ENCODE measurements at regions not wholly inside any gene's neighbourhood (a gene's known extent, or its start where the extent isn't known, plus 50 kb on each side); places are given as distances from the start of the nearest gene placed in this dataset.
"Not testable (repeated sequence)": the region's sequence is repeated elsewhere in the genome, so short reads cannot be mapped to it uniquely, and the experiment has no call there.

- H3K36me3 ChIP-seq (ENCODE audit: control insufficient read depth, insufficient read depth, low read length): no peaks in the 10 kb centered on the region
- DNase-seq (ENCODE audit: low read depth) (peak; percentile 23), FAIRE-seq (no peak)
- no peaks in the 10 kb centered on the region for H3K27me3 ChIP-seq (ENCODE audit: control insufficient read depth, insufficient read depth, low read length)
- no peak for TF ChIP-seq CTCF (IDR thresholded peaks at IDR 0.05; ENCODE audit: insufficient read depth, low read length, severe bottlenecking)
- H3K4me3 ChIP-seq (ENCODE audit: low read depth, low read length): no peak overlapping the region
These were observed 102.5 kb upstream of the ARG1 start for GRCh38 chr6:131470534-131470933.

- no peak overlapping the region for H3K4me3 ChIP-seq (ENCODE audit: low read depth, low read length)
- DNase-seq (ENCODE audit: low read depth) (no peak), FAIRE-seq (no peak)
- H3K36me3 ChIP-seq (ENCODE audit: control insufficient read depth, insufficient read depth, low read length): no peaks in the 10 kb centered on the region
- no peak for TF ChIP-seq CTCF (IDR thresholded peaks at IDR 0.05; ENCODE audit: insufficient read depth, low read length, severe bottlenecking)
- no peaks in the 10 kb centered on the region for H3K27me3 ChIP-seq (ENCODE audit: control insufficient read depth, insufficient read depth, low read length)
These were observed 101.7 kb upstream of the ARG1 start for GRCh38 chr6:131471331-131471730.

DNA sequence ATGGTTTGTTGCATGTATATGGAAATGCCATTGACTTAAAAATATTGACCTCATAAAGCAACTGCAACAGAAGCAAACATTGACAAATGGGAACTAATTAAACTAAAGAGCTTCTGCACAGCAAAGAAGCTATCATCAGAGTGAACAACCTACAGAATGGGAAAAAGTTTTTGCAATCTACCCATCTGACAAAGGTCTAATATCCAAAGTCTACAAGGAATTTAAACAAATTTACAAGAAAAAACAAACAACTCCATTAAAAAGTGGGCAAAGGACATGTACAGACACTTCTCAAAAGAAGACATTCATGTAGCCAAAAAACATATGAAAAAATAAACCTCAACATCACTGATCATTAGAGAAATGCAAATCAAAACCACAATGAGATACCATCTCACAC lies 99.7 kb upstream of the ARG1 start:
- not testable (repeated sequence) for DNase-seq (ENCODE audit: low read depth); FAIRE-seq; H3K27me3 ChIP-seq (ENCODE audit: control insufficient read depth, insufficient read depth, low read length); H3K4me3 ChIP-seq (ENCODE audit: low read depth, low read length); H3K36me3 ChIP-seq (ENCODE audit: control insufficient read depth, insufficient read depth, low read length)

DNA sequence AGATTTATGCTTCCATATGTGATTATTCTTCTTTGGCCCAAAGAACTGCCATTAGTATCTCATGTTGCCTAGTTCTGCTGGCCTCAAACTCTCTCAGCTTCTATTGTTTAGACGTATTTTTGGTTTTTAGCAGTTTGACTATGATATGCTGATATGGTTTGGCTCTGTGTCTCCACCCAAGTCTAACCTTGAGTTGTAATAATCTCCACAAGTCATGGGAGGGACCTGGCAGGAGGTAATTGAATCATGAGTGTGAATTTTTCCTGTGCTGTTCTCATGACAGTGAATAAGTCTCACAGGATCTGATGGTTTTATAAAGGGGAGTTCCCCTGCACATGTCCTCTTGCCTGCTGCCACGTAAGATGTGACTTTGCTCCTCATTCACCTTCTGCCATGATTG lies 96.7 kb upstream of the ARG1 start:
- Histone ChIP-seq H3K36me3 (ENCODE audit: control insufficient read depth, insufficient read depth, low read length) (no peaks in the 10 kb centered on the region), H3K27me3 (ENCODE audit: control insufficient read depth, insufficient read depth, low read length) (no peaks in the 10 kb centered on the region), H3K4me3 (ENCODE audit: low read depth, low read length) (no peak overlapping the region)
- TF ChIP-seq CTCF (IDR thresholded peaks at IDR 0.05; ENCODE audit: insufficient read depth, low read length, severe bottlenecking): no peak
- DNase-seq (ENCODE audit: low read depth): no peak
- FAIRE-seq: no peak

- not testable (repeated sequence) for H3K36me3 ChIP-seq (ENCODE audit: control insufficient read depth, insufficient read depth, low read length); H3K4me3 ChIP-seq (ENCODE audit: low read depth, low read length); FAIRE-seq; H3K27me3 ChIP-seq (ENCODE audit: control insufficient read depth, insufficient read depth, low read length)
- DNase-seq (ENCODE audit: low read depth): peak; percentile 50
These were observed 94.2 kb upstream of the ARG1 start for GRCh38 chr6:131478740-131479211.

DNA sequence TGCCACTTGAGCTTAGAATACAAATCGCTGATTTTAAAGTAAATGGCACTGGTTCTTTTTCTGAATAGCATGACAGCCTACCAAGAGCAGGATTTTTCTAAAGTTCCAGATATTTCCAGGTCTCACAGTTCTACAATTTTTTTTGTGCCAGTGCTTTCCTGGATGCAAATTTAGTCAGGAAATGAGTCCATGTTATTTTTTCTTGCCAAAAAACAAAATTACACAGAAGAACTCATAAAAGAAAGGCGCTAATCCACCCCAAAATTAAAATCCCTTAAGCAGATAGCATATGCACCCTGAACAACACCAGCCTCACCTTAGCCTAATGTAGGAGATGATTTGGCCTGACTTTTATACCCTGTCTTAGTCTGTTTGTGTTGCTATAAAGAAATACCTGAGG lies 86.4 kb upstream of the ARG1 start:
- Histone ChIP-seq H3K36me3 (ENCODE audit: control insufficient read depth, insufficient read depth, low read length) (no peaks in the 10 kb centered on the region), H3K4me3 (ENCODE audit: low read depth, low read length) (no peak overlapping the region), H3K27me3 (ENCODE audit: control insufficient read depth, insufficient read depth, low read length) (no peaks in the 10 kb centered on the region)
- DNase-seq (ENCODE audit: low read depth) (no peak), FAIRE-seq (no peak)
- TF ChIP-seq CTCF (IDR thresholded peaks at IDR 0.05; ENCODE audit: insufficient read depth, low read length, severe bottlenecking): no peak

GRCh38 chr6:131488780-131489179 lies 84.2 kb upstream of the ARG1 start:
- DNase-seq (ENCODE audit: low read depth) (peak; percentile 85), FAIRE-seq (no peak)
- Histone ChIP-seq H3K36me3 (ENCODE audit: control insufficient read depth, insufficient read depth, low read length) (no peaks in the 10 kb centered on the region), H3K4me3 (ENCODE audit: low read depth, low read length) (no peak overlapping the region), H3K27me3 (ENCODE audit: control insufficient read depth, insufficient read depth, low read length) (no peaks in the 10 kb centered on the region)
- TF ChIP-seq CTCF (IDR thresholded peaks at IDR 0.05; ENCODE audit: insufficient read depth, low read length, severe bottlenecking): no peak
